Omental fat pad (tissue), 3 donors: ENCODE measurements at regions not wholly inside any gene's neighbourhood (a gene's known extent, or its start where the extent isn't known, plus 50 kb on each side); places are given as distances from the start of the nearest gene placed in this dataset.
A peak's percentile ranks its signal among the peaks of the same experiment; 100 is the strongest.

ENCODE experiments used
- ATAC-seq: fragments of 150-250 bp; one replicate; pipeline ENCODE4 v1.9.1; 2016; ENCODE audit warnings: mild to moderate bottlenecking, moderate library complexity; ENCODE audit not compliant: low FRiP score
- DNase-seq: peaks from one replicate; pipeline ENCODE4 v3.0.0-alpha.2; 2019; ENCODE audit warnings: low spot score
- CTCF ChIP-seq, 3 donors: fragments of 450-650 bp; IDR thresholded peaks; one replicate each; pipeline ENCODE4 v1.5.1; 2016 to 2017; ENCODE audit warnings: antibody characterized with exemption in 3 of 3, mild to moderate bottlenecking in 3 of 3, moderate library complexity in 2 of 3

GRCh38 chr13:22074403-22074802 lies 403.5 kb downstream of the FGF9 start:
- ATAC-seq (no peak), DNase-seq (no peak)
- no peak for TF ChIP-seq CTCF (IDR thresholded peaks at IDR 0.05)

- DNase-seq (no peak), ATAC-seq (peak; percentile 22)
- TF ChIP-seq CTCF (IDR thresholded peaks at IDR 0.05): no peak
Observed at GRCh38 chr13:22076658-22077057, 405.8 kb downstream of the FGF9 start.

- ATAC-seq (peak; percentile 66), DNase-seq (no peak)
- TF ChIP-seq CTCF (IDR thresholded peaks at IDR 0.05): no peak
Observed at GRCh38 chr13:22077205-22077683, 406.4 kb downstream of the FGF9 start.

- TF ChIP-seq CTCF (IDR thresholded peaks at IDR 0.05): no peak
- no peak for ATAC-seq
- no peak for DNase-seq
Observed at GRCh38 chr13:22077764-22078163, 406.9 kb downstream of the FGF9 start.

GRCh38 chr13:22079961-22080360 lies 409.1 kb downstream of the FGF9 start:
- DNase-seq (no peak), ATAC-seq (no peak)
- no peak for TF ChIP-seq CTCF (IDR thresholded peaks at IDR 0.05)

GRCh38 chr13:22080832-22081231 lies 410.0 kb downstream of the FGF9 start:
- DNase-seq (no peak), ATAC-seq (no peak)
- no peak for TF ChIP-seq CTCF (IDR thresholded peaks at IDR 0.05)

GRCh38 chr13:22081430-22081829 lies 410.6 kb downstream of the FGF9 start:
- no peak for DNase-seq
- no peak for TF ChIP-seq CTCF (IDR thresholded peaks at IDR 0.05)
- no peak for ATAC-seq
